ENCODE measurements at regions not wholly inside any gene's neighbourhood (a gene's known extent, or its start where the extent isn't known, plus 50 kb on each side); places are given as distances from the start of the nearest gene placed in this dataset.

GRCh38 chr10:3681642-3682554, 103.1 kb downstream of the KLF6 start:
- intact Hi-C loops (cut with DNase I; ENCODE audit: low total_unique reads) (no loop called here), in situ Hi-C loops (cut with MboI; ENCODE audit: low sequenced_read_pairs in 4 of 4) (no loop called here)
- DNase-seq (no peak), ATAC-seq (no peak)
- H3K36me3 ChIP-seq = no peaks in the 10 kb centered on the region
- no peaks in the 10 kb centered on the region for H3K4me1 ChIP-seq
- H3K4me3 ChIP-seq = no peak overlapping the region
- TF ChIP-seq POLR2A (IDR thresholded peaks at IDR 0.05) (no peak), CTCF (IDR thresholded peaks at IDR 0.05 in 4 of 5, conservative IDR thresholded peaks at IDR 0.05 in 1 of 5) (no peak)
- no peaks in the 10 kb centered on the region for H3K9me3 ChIP-seq
- no peaks in the 10 kb centered on the region for H3K27me3 ChIP-seq
- no peak overlapping the region for H3K27ac ChIP-seq

- Histone ChIP-seq H3K4me1 (no peaks in the 10 kb centered on the region), H3K27ac (no peak overlapping the region), H3K4me3 (no peak overlapping the region), H3K36me3 (no peaks in the 10 kb centered on the region), H3K27me3 (no peaks in the 10 kb centered on the region), H3K9me3 (no peaks in the 10 kb centered on the region)
- DNase-seq (no peak), ATAC-seq (no peak)
- no peak for TF ChIP-seq CTCF (IDR thresholded peaks at IDR 0.05 in 4 of 5, conservative IDR thresholded peaks at IDR 0.05 in 1 of 5)
- no peak for TF ChIP-seq POLR2A (IDR thresholded peaks at IDR 0.05)
- in situ Hi-C loops (cut with MboI; ENCODE audit: low sequenced_read_pairs in 4 of 4) = no loop called here
- intact Hi-C loops (cut with DNase I; ENCODE audit: low total_unique reads) = no loop called here
Observed at GRCh38 chr10:3679950-3680629, 104.9 kb downstream of the KLF6 start.

- Histone ChIP-seq H3K4me1 (no peaks in the 10 kb centered on the region), H3K36me3 (no peaks in the 10 kb centered on the region), H3K27me3 (no peaks in the 10 kb centered on the region), H3K27ac (no peak overlapping the region), H3K9me3 (no peaks in the 10 kb centered on the region), H3K4me3 (no peak overlapping the region)
- DNase-seq (no peak), ATAC-seq (no peak)
- in situ Hi-C loops (cut with MboI; ENCODE audit: low sequenced_read_pairs in 4 of 4) (no loop called here), intact Hi-C loops (cut with DNase I; ENCODE audit: low total_unique reads) (no loop called here)
- TF ChIP-seq POLR2A (IDR thresholded peaks at IDR 0.05) (no peak), CTCF (IDR thresholded peaks at IDR 0.05 in 4 of 5, conservative IDR thresholded peaks at IDR 0.05 in 1 of 5) (no peak)
Observed at GRCh38 chr10:3678629-3679227, 106.3 kb downstream of the KLF6 start.

GRCh38 chr10:3676564-3676963, 108.4 kb downstream of the KLF6 start:
- no peak overlapping the region for H3K4me3 ChIP-seq
- H3K27me3 ChIP-seq = no peaks in the 10 kb centered on the region
- in situ Hi-C loops (cut with MboI; ENCODE audit: low sequenced_read_pairs in 4 of 4) (no loop called here), intact Hi-C loops (cut with DNase I; ENCODE audit: low total_unique reads) (no loop called here)
- no peak for DNase-seq
- H3K9me3 ChIP-seq = no peaks in the 10 kb centered on the region
- H3K36me3 ChIP-seq = no peaks in the 10 kb centered on the region
- TF ChIP-seq CTCF (IDR thresholded peaks at IDR 0.05 in 4 of 5, conservative IDR thresholded peaks at IDR 0.05 in 1 of 5) = no peak
- TF ChIP-seq POLR2A (IDR thresholded peaks at IDR 0.05) = no peak
- H3K4me1 ChIP-seq = no peaks in the 10 kb centered on the region
- H3K27ac ChIP-seq = no peak overlapping the region
- no peak for ATAC-seq

Data from gastrocnemius medialis (tissue), 4 donors.